Neural cell (in vitro differentiated cells): ENCODE measurements at regions not wholly inside any gene's neighbourhood (a gene's known extent, or its start where the extent isn't known, plus 50 kb on each side); places are given as distances from the start of the nearest gene placed in this dataset.

Source experiments
- H2AFZ ChIP-seq: fragments of 200-600, 300-800 bp; sonication (generic), shearing (Covaris generic); 2 replicates; pipeline ENCODE4 v1.6.0; 2014; ENCODE audit warnings: low read depth, mild to moderate bottlenecking, antibody characterized with exemption, low read length, moderate library complexity
- H3F3A ChIP-seq: fragments of 200-600 bp; shearing (Covaris generic); 2 replicates; pipeline ENCODE4 v1.6.1; 2016; ENCODE audit warnings: mild to moderate bottlenecking, moderate library complexity, mixed read lengths, antibody characterized with exemption, low read length; ENCODE audit not compliant: insufficient read depth, poor library complexity, severe bottlenecking
- H3K27ac ChIP-seq: fragments of 200-600, 300-800 bp; sonication (generic), shearing (Covaris generic); 2 replicates; pipeline ENCODE4 v1.5.1; 2014; ENCODE audit warnings: mild to moderate bottlenecking, low read length, moderate library complexity
- H3K27me3 ChIP-seq: fragments of 300-800, 200-600 bp; sonication (generic), shearing (Covaris generic); 2 replicates; pipeline ENCODE4 v1.6.0; 2014; ENCODE audit warnings: mild to moderate bottlenecking, low read depth, low read length, moderate library complexity; ENCODE audit not compliant: insufficient read depth
- H3K36me3 ChIP-seq: fragments of 300-800, 200-600 bp; sonication (generic), shearing (Covaris generic); 2 replicates; pipeline ENCODE4 v1.5.1; 2014; ENCODE audit warnings: mild to moderate bottlenecking, antibody characterized with exemption, low read length, moderate library complexity; ENCODE audit not compliant: insufficient read depth
- H3K4me2 ChIP-seq: fragments of 300-800, 200-600 bp; sonication (generic), shearing (Covaris generic); 2 replicates; pipeline ENCODE4 v1.6.0; 2014; ENCODE audit warnings: mild to moderate bottlenecking, low read length
- H3K4me3 ChIP-seq: fragments of 300-800, 200-600 bp; sonication (generic), shearing (Covaris generic); 2 replicates; pipeline ENCODE4 v1.5.1; 2014; ENCODE audit warnings: mild to moderate bottlenecking, low read length, moderate library complexity
- H3K79me2 ChIP-seq: fragments of 200-600 bp; shearing (Covaris generic); replicated peaks from 2 replicates; pipeline ENCODE4 v1.6.0; 2014; ENCODE audit warnings: mild to moderate bottlenecking, low read length, moderate library complexity; ENCODE audit not compliant: insufficient read depth
- H3K9ac ChIP-seq: fragments of 300-800, 200-600 bp; sonication (generic), shearing (Covaris generic); 2 replicates; pipeline ENCODE4 v1.6.1; 2016; ENCODE audit warnings: mild to moderate bottlenecking, low read length, mixed read lengths
- H3K9me2 ChIP-seq: fragments of 200-600 bp; shearing (Covaris generic); 2 replicates; pipeline ENCODE4 v1.6.1; 2016; ENCODE audit warnings: mild to moderate bottlenecking, low read length, mixed read lengths; ENCODE audit not compliant: insufficient read depth
- H3K9me3 ChIP-seq: fragments of 200-600, 300-800 bp; sonication (generic), shearing (Covaris generic); 2 replicates; pipeline ENCODE4 v1.6.1; 2016; ENCODE audit warnings: mild to moderate bottlenecking, mixed run types, low read length, moderate library complexity, mixed read lengths
- H4K20me1 ChIP-seq: fragments of 200-600 bp; shearing (Covaris generic); 2 replicates; pipeline ENCODE4 v1.6.1; 2016; ENCODE audit warnings: mild to moderate bottlenecking, mixed run types; ENCODE audit not compliant: insufficient read depth
- CTCF ChIP-seq: fragments of 450-650 bp; IDR thresholded peaks from 2 replicates; pipeline ENCODE4 v1.5.1; 2014; ENCODE audit warnings: antibody characterized with exemption, mild to moderate bottlenecking, moderate library complexity; ENCODE audit not compliant: poor library complexity, severe bottlenecking
- EP300 ChIP-seq: fragments of 450-650 bp; conservative IDR thresholded peaks from 2 replicates; pipeline ENCODE4 v1.6.1; 2014; ENCODE audit warnings: antibody characterized with exemption, mild to moderate bottlenecking, moderate library complexity; ENCODE audit not compliant: poor library complexity, severe bottlenecking
- EZH2 ChIP-seq: fragments of 200-600, 300-800 bp; shearing (Covaris generic), sonication (generic); IDR thresholded peaks from 2 replicates; pipeline ENCODE4 v1.6.1; 2014; ENCODE audit warnings: antibody characterized with exemption, low read length, borderline replicate concordance, mild to moderate bottlenecking; ENCODE audit not compliant: insufficient read depth, poor library complexity, severe bottlenecking
- MXI1 ChIP-seq: fragments of 450-650 bp; conservative IDR thresholded peaks from 2 replicates; pipeline ENCODE4 v1.6.1; 2014; ENCODE audit warnings: antibody characterized with exemption, mild to moderate bottlenecking; ENCODE audit not compliant: poor library complexity, severe bottlenecking
- POLR2AphosphoS5 ChIP-seq: IDR thresholded peaks from 2 replicates; pipeline ENCODE4 v1.6.1; 2012
- RAD21 ChIP-seq: fragments of 450-650 bp; conservative IDR thresholded peaks from 2 replicates; pipeline ENCODE4 v1.6.1; 2014; ENCODE audit warnings: antibody characterized with exemption, mild to moderate bottlenecking, moderate library complexity
- SMC3 ChIP-seq: fragments of 450-650 bp; conservative IDR thresholded peaks from 2 replicates; pipeline ENCODE4 v1.6.1; 2014; ENCODE audit warnings: antibody characterized with exemption, mild to moderate bottlenecking, moderate library complexity; ENCODE audit not compliant: poor library complexity
- TAF1 ChIP-seq: IDR thresholded peaks from 2 replicates; pipeline ENCODE4 v1.6.1; 2012; ENCODE audit warnings: low read depth
- TF ChIP-seq, protein P1 (sequence below): IDR thresholded peaks from 2 replicates; pipeline ENCODE4 v1.6.1; 2012; ENCODE audit warnings: borderline replicate concordance

DNA sequence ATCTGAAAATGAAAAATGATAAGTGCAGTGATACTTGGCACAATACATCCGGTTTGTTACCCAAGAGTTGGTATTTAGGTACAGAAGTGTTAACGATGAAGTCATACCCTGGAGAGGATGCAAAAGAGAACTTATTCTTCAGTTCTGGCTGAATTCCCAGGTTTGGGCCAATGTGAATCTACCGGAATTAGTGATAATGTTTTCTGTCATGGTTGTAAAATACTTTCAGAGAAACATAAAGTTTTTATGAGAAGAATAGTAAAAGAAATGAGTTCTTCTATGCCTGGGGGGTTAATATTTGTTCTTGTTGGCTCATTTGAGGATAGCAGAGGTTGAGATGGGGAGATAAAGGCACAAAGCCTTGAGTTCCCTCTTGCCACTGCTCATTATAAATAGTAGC is 509.9 kb upstream of the POU3F2 start:
- no peaks in the 10 kb centered on the region for H3K27me3 ChIP-seq
- H3K4me2 ChIP-seq, result no peak overlapping the region
- no peaks in the 10 kb centered on the region for H3K9me3 ChIP-seq
- H3K36me3 ChIP-seq, result no peaks in the 10 kb centered on the region
- no peaks in the 10 kb centered on the region for H3F3A ChIP-seq
- no peak overlapping the region for H3K27ac ChIP-seq
- H3K79me2 ChIP-seq, result no peaks in the 10 kb centered on the region
- no peak overlapping the region for H3K4me3 ChIP-seq
- H4K20me1 ChIP-seq, result no peaks in the 10 kb centered on the region
- H2AFZ ChIP-seq, result no peak overlapping the region
- TF ChIP-seq EP300, result no peak
- no peak overlapping the region for H3K9ac ChIP-seq
- no peaks in the 10 kb centered on the region for H3K9me2 ChIP-seq

GRCh38 chr6:98325366-98325765 is 509.0 kb upstream of the POU3F2 start:
- Histone ChIP-seq H3K36me3 (no peaks in the 10 kb centered on the region), H3K4me3 (no peak overlapping the region), H3K79me2 (no peaks in the 10 kb centered on the region), H3K9me2 (no peaks in the 10 kb centered on the region), H3K27ac (no peak overlapping the region), H3K9me3 (no peaks in the 10 kb centered on the region), H4K20me1 (no peaks in the 10 kb centered on the region), H2AFZ (no peak overlapping the region), H3K4me2 (no peak overlapping the region), H3K27me3 (no peaks in the 10 kb centered on the region), H3F3A (no peaks in the 10 kb centered on the region), H3K9ac (no peak overlapping the region)
- TF ChIP-seq, protein P1, sequence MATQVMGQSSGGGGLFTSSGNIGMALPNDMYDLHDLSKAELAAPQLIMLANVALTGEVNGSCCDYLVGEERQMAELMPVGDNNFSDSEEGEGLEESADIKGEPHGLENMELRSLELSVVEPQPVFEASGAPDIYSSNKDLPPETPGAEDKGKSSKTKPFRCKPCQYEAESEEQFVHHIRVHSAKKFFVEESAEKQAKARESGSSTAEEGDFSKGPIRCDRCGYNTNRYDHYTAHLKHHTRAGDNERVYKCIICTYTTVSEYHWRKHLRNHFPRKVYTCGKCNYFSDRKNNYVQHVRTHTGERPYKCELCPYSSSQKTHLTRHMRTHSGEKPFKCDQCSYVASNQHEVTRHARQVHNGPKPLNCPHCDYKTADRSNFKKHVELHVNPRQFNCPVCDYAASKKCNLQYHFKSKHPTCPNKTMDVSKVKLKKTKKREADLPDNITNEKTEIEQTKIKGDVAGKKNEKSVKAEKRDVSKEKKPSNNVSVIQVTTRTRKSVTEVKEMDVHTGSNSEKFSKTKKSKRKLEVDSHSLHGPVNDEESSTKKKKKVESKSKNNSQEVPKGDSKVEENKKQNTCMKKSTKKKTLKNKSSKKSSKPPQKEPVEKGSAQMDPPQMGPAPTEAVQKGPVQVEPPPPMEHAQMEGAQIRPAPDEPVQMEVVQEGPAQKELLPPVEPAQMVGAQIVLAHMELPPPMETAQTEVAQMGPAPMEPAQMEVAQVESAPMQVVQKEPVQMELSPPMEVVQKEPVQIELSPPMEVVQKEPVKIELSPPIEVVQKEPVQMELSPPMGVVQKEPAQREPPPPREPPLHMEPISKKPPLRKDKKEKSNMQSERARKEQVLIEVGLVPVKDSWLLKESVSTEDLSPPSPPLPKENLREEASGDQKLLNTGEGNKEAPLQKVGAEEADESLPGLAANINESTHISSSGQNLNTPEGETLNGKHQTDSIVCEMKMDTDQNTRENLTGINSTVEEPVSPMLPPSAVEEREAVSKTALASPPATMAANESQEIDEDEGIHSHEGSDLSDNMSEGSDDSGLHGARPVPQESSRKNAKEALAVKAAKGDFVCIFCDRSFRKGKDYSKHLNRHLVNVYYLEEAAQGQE, result no peak
- TF ChIP-seq POLR2AphosphoS5, result peak; percentile 41

DNA sequence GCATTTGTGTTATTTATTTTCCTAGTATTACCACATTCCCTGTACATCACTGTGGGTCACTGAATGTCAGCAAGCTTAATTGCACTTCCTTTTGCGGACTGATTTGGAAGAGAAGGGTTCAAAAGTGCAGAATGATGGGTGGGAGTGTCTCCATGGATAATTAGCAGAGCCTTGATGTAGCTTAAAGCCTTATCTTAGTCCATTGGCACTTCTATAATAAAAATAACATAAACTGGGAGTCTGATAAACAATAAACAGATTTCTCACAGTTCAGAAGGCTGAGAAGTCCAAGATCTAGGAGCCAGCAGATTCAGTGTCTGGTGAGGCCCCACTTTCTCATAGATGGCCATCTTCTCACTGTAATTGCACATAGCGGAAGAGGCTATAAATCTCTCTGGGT is 501.1 kb upstream of the POU3F2 start:
- no peaks in the 10 kb centered on the region for H3F3A ChIP-seq
- H3K9me3 ChIP-seq, result no peaks in the 10 kb centered on the region
- no peaks in the 10 kb centered on the region for H3K36me3 ChIP-seq
- no peak overlapping the region for H3K27ac ChIP-seq
- no peaks in the 10 kb centered on the region for H3K9me2 ChIP-seq
- no peak overlapping the region for H3K4me2 ChIP-seq
- H3K9ac ChIP-seq, result no peak overlapping the region
- no peak for TF ChIP-seq EZH2
- no peak for TF ChIP-seq TAF1
- no peak for TF ChIP-seq EP300
- no peak for TF ChIP-seq SMC3
- no peak for TF ChIP-seq CTCF
- no peak for TF ChIP-seq POLR2AphosphoS5
- no peak for TF ChIP-seq MXI1
- TF ChIP-seq, protein P1, result no peak
- no peak for TF ChIP-seq RAD21
- no peaks in the 10 kb centered on the region for H4K20me1 ChIP-seq
- no peaks in the 10 kb centered on the region for H3K79me2 ChIP-seq
- no peak overlapping the region for H3K4me3 ChIP-seq
- H2AFZ ChIP-seq, result no peak overlapping the region
- no peaks in the 10 kb centered on the region for H3K27me3 ChIP-seq
